Breast epithelium (tissue), 4 donors: ENCODE measurements at regions not wholly inside any gene's neighbourhood (a gene's known extent, or its start where the extent isn't known, plus 50 kb on each side); places are given as distances from the start of the nearest gene placed in this dataset.
"Not testable (repeated sequence)": the region's sequence is repeated elsewhere in the genome, so short reads cannot be mapped to it uniquely, and the experiment has no call there.

Source experiments
- DNase-seq, 2 donors: peaks; one replicate each; pipeline ENCODE4 v3.0.0-alpha.2; 2019; ENCODE audit warnings: low spot score in 2 of 2
- H3K27ac ChIP-seq, 2 donors: fragments of 200-600 bp; sonication (generic) in 1 of 2; one replicate each; pipeline ENCODE4 v1.5.1; 2016 to 2019; ENCODE audit warnings: mild to moderate bottlenecking in 1 of 2
- H3K27me3 ChIP-seq, 2 donors: fragments of 200-600 bp; sonication (generic) in 1 of 2; one replicate each; pipeline versions ENCODE4 v1.5.1 to v1.6.0; 2017 to 2019; ENCODE audit warnings: control low read depth in 1 of 2, mild to moderate bottlenecking in 1 of 2
- H3K36me3 ChIP-seq: fragments of 200-600 bp; one replicate; pipeline ENCODE4 v1.5.1; 2019
- H3K4me1 ChIP-seq, 2 donors: fragments of 200-600 bp; sonication (generic); one replicate each; pipeline ENCODE4 v1.5.1; 2016 to 2019; ENCODE audit warnings: control low read depth in 1 of 2
- H3K4me3 ChIP-seq, 3 donors: fragments of 200-600 bp; sonication (generic); 1 replicate in 2 of 3; 2 replicates in 1 of 3; pipeline ENCODE4 v1.5.1; 2016 to 2019; ENCODE audit warnings: mild to moderate bottlenecking in 3 of 3, moderate library complexity in 2 of 3
- H3K9me3 ChIP-seq, 2 donors: fragments of 200-600 bp; sonication (generic) in 1 of 2; one replicate each; pipeline ENCODE4 v1.5.1; 2016 to 2019; ENCODE audit warnings: control low read depth in 1 of 2
- POLR2A ChIP-seq: fragments of 450-650 bp; IDR thresholded peaks from one replicate; pipeline ENCODE4 v1.6.1; 2016; ENCODE audit warnings: antibody characterized with exemption, mild to moderate bottlenecking, moderate library complexity
- POLR2AphosphoS5 ChIP-seq, 3 donors: sonication (generic); formaldehyde crosslinking; IDR thresholded peaks; one replicate each; pipeline ENCODE4 v1.6.1; 2017; ENCODE audit warnings: antibody characterized with exemption in 3 of 3
- intact Hi-C: fragments of 100-400 bp; cut with DNase I; formaldehyde crosslinking; loops from one replicate; pipeline ENCODE4 v1.15.1; 2023; ENCODE audit warnings: low total_unique reads
- TF ChIP-seq, protein P1 (sequence below), 3 donors: fragments of 450-650 bp; IDR thresholded peaks; one replicate each; pipeline ENCODE4 v1.5.1; 2016 to 2017; ENCODE audit warnings: antibody characterized with exemption in 3 of 3, mild to moderate bottlenecking in 3 of 3, moderate library complexity in 3 of 3

DNA sequence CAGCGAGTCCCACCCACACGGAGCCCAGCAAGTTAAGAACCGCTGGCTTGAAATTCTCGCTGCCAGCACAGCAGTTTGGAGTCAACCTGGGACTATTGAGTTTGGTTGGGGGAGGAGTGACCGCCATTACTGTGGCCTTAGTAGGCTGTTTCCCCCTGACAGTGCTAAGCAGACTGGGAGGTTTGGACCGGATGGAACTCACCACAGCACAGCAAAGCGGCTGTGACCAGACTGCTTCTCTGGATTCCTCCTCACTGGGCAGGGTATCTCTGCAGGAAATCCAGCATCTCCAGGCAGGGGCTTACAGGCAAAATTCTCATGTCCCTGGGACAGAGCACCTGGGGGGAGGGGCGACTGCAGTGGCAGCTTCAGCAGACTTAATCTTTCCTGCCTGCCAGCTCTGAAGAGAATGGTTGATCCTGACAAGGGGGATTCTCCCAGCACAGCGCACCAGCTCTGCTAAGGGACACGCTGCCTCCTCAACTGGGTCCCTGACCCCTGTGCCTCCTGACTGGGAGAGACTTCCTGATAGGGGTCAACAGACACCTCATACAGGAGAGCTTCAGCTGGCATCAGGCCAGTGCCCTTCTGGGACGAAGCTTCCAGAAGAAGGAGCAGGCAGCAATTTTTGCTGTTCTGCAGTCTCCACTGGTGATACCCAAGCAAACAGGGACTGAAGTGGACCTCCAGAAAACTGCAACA is 425.4 kb downstream of the NYAP2 start:
- Histone ChIP-seq H3K36me3 (no peaks in the 10 kb centered on the region), H3K4me3 (no peak overlapping the region), H3K9me3 (peaks cover 0 to 6% of the 10 kb centered on the region in 2 donors), H3K27me3 (no peaks in the 10 kb centered on the region), H3K4me1 (no peaks in the 10 kb centered on the region), H3K27ac (no peak overlapping the region)
- intact Hi-C loops, result no loop called here
- no peak for DNase-seq
- TF ChIP-seq, protein P1, sequence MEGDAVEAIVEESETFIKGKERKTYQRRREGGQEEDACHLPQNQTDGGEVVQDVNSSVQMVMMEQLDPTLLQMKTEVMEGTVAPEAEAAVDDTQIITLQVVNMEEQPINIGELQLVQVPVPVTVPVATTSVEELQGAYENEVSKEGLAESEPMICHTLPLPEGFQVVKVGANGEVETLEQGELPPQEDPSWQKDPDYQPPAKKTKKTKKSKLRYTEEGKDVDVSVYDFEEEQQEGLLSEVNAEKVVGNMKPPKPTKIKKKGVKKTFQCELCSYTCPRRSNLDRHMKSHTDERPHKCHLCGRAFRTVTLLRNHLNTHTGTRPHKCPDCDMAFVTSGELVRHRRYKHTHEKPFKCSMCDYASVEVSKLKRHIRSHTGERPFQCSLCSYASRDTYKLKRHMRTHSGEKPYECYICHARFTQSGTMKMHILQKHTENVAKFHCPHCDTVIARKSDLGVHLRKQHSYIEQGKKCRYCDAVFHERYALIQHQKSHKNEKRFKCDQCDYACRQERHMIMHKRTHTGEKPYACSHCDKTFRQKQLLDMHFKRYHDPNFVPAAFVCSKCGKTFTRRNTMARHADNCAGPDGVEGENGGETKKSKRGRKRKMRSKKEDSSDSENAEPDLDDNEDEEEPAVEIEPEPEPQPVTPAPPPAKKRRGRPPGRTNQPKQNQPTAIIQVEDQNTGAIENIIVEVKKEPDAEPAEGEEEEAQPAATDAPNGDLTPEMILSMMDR (IDR thresholded peaks at IDR 0.05), result no peak
- TF ChIP-seq POLR2A, result no peak
- no peak for TF ChIP-seq POLR2AphosphoS5 (IDR thresholded peaks at IDR 0.05)

DNA sequence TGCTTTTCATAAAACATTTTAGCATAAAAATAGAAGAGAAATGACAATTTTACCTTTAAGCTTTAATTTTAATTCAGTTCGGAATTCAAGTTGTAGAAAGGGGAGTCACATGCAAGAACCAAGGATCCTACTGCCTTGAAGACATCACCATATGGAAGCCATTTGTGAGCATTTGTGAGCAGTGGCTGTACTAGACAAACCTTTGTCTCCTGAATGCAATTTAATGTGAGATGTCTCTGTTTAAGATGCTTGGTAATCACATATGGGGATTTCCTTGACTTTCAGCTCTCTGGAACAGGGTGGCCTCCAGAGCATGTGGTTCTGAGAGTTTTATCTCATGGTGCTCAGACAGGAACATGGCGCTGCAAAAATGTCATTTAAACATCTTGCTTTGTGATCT is 421.8 kb downstream of the NYAP2 start:
- no peak for DNase-seq
- no peak overlapping the region for H3K4me3 ChIP-seq
- no peak overlapping the region for H3K27ac ChIP-seq
- no peaks in the 10 kb centered on the region for H3K9me3 ChIP-seq
- H3K4me1 ChIP-seq, result no peaks in the 10 kb centered on the region
- H3K36me3 ChIP-seq, result no peaks in the 10 kb centered on the region
- intact Hi-C loops, result no loop called here
- TF ChIP-seq, protein P1 (IDR thresholded peaks at IDR 0.05), result no peak
- TF ChIP-seq POLR2A (no peak), POLR2AphosphoS5 (IDR thresholded peaks at IDR 0.05) (no peak)
- no peaks in the 10 kb centered on the region for H3K27me3 ChIP-seq

DNA sequence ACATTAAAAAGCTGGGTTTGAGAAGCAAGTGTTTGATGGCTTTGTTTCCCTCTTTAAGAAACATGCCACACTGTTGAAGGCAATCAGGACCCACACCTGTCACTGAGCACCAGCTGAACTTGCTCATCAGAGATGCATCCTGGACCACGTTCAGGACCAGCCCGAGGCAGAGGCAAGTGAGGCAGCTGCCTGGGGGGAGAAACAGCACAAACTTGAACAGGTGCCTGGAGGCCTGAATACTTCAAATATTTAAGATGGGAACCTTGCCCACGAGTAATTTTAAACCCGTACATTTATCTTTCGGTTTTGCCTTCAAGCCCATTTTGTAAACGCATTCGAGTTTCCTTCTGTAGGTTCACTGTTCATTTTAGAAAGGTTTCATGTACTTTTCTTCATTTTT is 421.3 kb downstream of the NYAP2 start:
- Histone ChIP-seq H3K27ac (no peak overlapping the region), H3K27me3 (no peaks in the 10 kb centered on the region), H3K4me1 (no peaks in the 10 kb centered on the region), H3K4me3 (no peak overlapping the region), H3K9me3 (no peaks in the 10 kb centered on the region), H3K36me3 (no peaks in the 10 kb centered on the region)
- intact Hi-C loops, result no loop called here
- TF ChIP-seq POLR2AphosphoS5 (IDR thresholded peaks at IDR 0.05) (no peak), POLR2A (no peak)
- TF ChIP-seq, protein P1 (IDR thresholded peaks at IDR 0.05), result no peak
- no peak for DNase-seq

DNA sequence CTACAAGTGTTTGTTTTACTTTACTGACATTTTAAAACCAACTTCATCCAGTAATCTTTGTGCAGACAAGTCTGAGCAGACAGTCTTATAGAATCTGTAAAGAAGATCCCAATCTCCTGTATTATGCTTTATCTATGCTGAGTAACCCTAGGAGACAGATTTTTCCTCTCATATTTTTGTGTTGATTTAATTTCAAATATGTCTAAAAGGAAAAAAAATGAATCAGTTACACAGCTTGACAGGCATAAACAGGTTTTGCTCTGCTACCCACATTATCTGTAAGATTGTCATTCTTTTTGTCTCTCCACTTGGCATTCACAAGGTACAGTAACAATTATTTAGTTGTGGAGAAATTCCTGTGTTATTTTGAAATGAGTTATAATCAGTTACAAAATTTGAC is 415.0 kb downstream of the NYAP2 start:
- no peaks in the 10 kb centered on the region for H3K9me3 ChIP-seq
- intact Hi-C loops, result no loop called here

DNA sequence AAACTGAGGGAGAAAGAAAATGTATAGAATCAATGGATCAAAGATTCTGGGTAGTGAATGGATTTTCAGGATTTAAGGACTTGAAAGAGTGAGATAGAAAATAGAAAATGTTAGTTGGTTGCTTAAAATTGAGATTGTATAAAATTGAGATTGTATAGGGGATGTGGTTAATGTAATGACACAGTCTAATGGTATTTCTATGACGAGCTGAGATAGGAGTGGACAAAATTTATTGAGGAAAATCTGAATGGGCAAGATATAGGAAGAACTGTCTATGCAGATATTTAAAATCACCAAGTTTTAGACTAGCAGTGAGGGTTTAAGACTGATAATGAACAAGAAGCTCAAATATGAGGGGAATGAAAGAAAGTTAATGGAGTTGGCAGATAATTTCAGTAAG is 406.6 kb downstream of the NYAP2 start:
- H3K27ac ChIP-seq, result no peak overlapping the region
- no peaks in the 10 kb centered on the region for H3K27me3 ChIP-seq
- no peak for DNase-seq
- H3K36me3 ChIP-seq, result no peaks in the 10 kb centered on the region
- H3K4me1 ChIP-seq, result no peaks in the 10 kb centered on the region
- TF ChIP-seq POLR2A (no peak), POLR2AphosphoS5 (IDR thresholded peaks at IDR 0.05) (no peak)
- TF ChIP-seq, protein P1 (IDR thresholded peaks at IDR 0.05), result no peak
- intact Hi-C loops, result no loop called here
- H3K4me3 ChIP-seq, result no peak overlapping the region
- no peaks in the 10 kb centered on the region for H3K9me3 ChIP-seq

More for the DNA sequence above, 415.0 kb downstream of the NYAP2 start:
- no peak for DNase-seq
- Histone ChIP-seq H3K27me3 (no peaks in the 10 kb centered on the region), H3K4me3 (no peak overlapping the region), H3K4me1 (no peaks in the 10 kb centered on the region), H3K27ac (no peak overlapping the region), H3K36me3 (no peaks in the 10 kb centered on the region)
- no peak for TF ChIP-seq POLR2AphosphoS5 (IDR thresholded peaks at IDR 0.05)
- no peak for TF ChIP-seq POLR2A
- TF ChIP-seq, protein P1 (IDR thresholded peaks at IDR 0.05), result no peak

DNA sequence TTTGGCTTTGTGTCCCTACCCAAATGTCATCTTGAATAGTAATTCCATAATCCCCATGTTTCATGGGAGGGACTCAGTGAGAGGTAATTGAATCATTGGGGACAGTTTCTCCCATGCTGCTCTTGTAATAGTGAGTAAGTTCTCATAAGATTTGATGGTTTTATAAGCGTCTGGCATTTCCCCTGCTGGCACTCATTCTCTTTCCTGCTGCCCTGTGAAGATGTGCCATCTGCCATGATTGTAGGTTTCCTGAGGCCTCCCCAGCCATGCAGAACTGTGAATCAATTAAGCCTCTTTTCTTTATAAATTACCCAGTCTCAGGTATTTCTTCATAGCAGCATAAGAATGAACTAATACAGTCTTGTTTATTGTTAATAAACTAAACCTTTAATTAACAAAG is 402.6 kb downstream of the NYAP2 start:
- H3K4me3 ChIP-seq, H3K27ac ChIP-seq, intact Hi-C loops, DNase-seq, H3K36me3 ChIP-seq, H3K9me3 ChIP-seq, H3K27me3 ChIP-seq, H3K4me1 ChIP-seq: not testable (repeated sequence)
